SKM-1 (cell line): ENCODE measurements at regions not wholly inside any gene's neighbourhood (a gene's known extent, or its start where the extent isn't known, plus 50 kb on each side); places are given as distances from the start of the nearest gene placed in this dataset.
"Not testable (repeated sequence)": the region's sequence is repeated elsewhere in the genome, so short reads cannot be mapped to it uniquely, and the experiment has no call there.

Experiments used
- DNase-seq: peaks from one replicate; lab custom pipeline; 2025; ENCODE audit not compliant: unreplicated experiment; lab: John Stamatoyannopoulos, UW

DNA sequence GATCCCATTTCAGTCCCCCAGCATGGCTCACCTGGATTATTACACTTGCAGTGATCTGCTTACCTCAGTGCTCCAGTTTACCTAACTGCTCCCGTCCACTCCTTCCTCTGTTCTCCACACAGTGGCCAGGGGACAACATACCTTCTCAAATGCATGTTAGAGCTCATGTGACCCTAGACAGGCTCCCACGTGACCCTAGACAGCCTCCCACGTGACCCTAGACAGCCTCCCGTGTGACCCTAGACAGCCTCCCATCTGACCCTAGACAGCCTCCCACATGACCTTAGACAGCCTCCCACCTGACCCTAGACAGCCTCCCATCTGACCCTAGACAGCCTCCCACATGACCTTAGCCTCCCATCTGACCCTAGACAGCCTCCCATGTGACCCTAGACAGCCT is 226.0 kb upstream of the TMEM132C start:
- no peak for DNase-seq

DNA sequence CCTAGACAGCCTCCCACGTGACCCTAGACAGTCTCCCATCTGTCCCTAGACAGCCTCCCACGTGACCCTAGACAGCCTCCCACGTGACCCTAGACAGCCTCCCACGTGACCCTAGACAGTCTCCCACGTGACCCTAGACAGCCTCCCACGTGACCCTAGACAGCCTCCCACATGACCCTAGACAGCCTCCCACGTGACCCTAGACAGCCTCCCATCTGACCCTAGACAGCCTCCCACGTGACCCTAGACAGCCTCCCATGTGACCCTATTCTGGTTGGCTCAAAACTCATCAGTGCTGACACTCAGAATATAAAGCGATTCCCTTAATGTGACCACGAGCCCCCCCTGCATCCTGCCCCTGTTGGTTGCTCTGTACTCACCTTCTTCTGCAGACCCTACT is 224.7 kb upstream of the TMEM132C start:
- DNase-seq = not testable (repeated sequence)

DNA sequence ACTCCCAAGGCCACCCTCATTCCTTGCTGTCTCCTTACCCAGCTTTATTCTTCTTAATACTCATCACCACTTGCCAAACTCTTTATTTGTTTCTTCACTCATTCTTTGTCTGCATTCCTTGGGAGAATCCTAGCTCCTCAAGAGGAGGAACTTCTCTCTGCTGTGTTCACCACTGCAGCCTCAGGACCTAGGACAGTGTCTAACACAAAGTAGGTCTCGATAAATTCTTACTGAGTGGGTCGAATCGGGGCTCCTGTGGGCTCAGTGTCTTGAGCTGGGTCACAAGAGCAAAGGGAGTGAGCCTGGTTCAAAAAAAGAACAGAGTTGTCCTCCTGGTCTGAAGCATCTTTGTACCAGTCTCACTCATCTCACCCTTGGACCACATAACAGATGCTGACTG is 224.1 kb upstream of the TMEM132C start:
- DNase-seq = no peak

DNA sequence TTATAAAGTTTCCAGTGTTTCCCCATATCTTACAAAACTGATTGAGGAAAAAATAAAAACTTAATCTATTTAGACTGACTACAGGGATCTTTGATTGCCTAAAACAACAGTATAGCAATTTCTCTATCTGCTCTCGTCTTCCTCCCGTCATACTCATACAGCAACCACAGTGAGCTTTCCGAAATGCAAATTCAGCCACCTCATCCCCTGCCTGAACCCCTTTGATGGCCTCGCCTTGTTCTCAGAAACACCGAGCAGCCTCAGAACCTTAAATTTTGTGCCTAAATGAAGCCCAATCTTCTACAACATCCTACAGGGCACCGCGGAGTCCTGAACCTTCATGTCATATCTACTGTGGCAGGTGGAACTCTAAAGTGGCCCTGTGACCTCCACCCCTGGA is 223.7 kb upstream of the TMEM132C start:
- DNase-seq = no peak

DNA sequence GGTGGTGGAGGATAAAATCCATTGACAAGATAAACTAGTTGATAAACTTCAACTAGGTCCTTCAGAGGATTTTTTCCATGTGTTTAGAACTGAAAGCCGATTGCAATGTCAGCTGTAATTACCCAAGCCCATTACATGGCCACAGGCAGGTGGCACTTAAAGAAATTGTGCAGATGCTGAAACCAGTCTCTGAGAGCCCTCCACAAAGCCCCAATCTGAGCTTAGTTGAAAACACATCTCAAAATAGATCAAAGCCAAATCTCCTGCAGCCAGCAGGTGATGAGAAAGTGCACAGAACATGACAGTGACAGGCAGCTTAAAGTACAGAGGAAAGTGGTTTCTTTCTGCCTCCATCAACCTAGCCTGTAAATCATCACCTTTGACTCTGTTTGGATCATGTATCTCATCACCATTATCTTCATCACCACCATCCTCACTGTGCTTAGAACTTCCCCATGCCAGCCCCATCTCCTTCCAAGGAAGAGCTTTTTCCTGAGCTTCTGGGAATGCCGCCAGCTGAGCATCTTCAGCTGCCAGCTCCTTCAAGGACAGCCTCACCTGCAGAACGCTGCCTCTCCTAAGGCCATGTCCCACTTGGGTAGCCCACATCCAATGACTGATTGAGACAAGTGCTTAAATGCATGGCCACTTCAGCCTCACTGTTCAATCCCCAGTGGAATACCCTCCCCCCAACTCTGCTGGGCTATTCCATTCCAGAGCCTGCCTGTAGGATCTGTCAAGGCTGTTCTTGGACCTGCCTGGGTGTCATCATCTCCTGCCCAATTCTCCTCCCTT is 219.5 kb upstream of the TMEM132C start:
- no peak for DNase-seq

DNA sequence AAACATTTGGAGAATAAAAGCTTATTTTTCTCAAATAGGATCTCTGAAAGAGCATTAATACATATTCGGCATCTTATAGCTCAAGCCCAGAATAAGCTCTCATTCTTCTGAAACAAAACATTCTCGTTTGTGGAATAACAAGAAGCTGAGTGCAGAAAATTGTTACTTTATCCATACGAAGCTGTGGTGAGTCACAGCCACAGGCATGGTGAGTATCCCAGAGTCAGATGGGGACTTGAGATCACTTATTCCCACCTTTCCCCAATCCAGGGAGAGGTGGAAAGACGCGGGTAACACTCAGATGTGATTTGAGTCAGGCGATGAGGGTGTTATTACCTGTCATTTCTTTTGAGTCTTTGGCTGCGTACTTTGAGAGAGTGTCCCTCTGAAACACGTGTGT is 214.6 kb upstream of the TMEM132C start:
- no peak for DNase-seq

DNA sequence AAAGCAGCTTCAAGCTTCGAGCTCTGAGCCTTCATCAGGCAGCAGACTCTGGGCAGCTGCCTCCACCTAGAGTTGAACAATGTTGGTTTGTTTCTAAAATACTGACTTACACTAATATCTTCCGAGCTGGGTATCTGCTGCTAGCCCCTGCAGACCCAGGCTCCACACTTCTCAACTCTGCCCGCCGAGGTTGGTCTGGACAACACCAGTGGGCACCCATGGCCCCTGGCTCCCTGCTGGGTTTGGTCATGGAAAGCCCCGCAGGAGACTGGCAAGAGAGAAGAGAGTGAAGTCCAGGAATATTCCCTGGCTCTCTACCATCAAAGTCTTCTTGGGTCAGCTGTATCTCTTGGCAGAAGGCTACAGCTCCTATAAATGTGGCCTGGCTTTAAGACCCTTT is 214.2 kb upstream of the TMEM132C start:
- no peak for DNase-seq

DNA sequence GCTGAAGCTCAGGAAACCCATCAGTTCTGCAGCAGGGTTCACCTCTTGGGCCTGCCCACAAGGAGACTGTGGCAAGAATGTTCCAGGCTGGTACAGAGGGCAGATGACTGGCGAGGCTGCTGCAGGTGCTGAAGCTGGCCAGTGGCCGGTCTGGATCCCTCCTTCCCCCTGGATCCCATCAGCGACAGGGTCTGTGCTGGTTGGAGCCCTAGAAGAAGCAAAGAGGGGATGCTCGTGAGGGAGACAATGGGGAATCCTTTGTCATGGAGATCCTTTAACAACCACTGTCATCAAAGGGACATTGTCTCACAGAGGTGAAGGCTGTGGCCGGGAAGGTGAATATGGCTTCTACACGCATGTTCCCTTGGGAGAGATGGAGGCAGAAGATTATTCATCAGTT is 211.4 kb upstream of the TMEM132C start:
- DNase-seq = no peak

DNA sequence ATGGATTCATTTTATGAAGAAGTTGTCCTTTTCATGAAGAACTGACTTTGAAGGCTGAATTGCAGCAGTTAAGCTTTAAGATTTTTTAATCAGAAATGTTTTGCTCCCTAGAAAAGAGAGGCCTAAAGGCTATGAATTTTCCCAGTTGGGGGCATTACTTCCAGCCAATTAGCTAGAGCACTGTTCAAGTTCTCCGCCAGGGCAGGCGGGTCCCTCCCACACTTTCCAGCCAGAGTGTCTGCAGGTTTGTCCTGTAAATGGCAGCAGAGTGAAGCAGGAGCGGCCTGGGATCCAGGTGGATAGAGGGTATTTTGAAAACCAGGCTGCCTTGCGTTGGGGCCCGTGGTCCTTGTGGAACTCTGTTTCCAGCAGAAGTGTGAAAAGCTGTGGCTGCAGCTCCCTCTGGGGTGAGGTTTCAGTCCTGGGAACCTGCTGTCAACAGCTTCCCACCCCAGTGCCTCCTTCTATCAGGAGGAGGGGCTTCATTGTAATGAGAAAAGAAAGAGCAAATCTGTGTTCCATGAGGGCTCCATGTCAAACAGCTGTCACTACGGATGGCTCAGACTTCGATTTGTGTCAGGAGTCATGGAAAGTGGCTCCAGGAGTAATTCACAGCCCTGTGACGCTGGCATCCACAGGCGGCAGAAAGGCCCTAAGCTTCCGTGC is 210.7 kb upstream of the TMEM132C start:
- no peak for DNase-seq

DNA sequence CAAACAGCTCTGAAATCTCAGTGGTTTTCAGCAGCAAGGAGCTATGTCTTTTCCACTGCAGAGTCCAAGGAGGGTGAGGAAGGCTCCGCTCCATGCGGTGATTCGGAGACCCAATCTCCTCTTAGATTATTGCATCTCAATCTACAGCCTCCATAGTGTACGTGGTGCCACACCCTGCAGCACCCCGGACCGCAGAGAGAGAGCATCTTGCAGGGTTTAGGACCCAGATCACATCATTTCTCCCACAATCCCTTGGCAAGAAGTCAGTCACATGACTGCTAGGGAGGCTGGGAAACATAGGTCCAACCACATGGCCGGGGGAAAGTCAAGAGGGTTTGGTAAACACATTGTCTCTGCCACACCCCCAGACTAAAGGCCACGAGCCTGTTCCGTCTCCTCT is 209.4 kb upstream of the TMEM132C start:
- no peak for DNase-seq

DNA sequence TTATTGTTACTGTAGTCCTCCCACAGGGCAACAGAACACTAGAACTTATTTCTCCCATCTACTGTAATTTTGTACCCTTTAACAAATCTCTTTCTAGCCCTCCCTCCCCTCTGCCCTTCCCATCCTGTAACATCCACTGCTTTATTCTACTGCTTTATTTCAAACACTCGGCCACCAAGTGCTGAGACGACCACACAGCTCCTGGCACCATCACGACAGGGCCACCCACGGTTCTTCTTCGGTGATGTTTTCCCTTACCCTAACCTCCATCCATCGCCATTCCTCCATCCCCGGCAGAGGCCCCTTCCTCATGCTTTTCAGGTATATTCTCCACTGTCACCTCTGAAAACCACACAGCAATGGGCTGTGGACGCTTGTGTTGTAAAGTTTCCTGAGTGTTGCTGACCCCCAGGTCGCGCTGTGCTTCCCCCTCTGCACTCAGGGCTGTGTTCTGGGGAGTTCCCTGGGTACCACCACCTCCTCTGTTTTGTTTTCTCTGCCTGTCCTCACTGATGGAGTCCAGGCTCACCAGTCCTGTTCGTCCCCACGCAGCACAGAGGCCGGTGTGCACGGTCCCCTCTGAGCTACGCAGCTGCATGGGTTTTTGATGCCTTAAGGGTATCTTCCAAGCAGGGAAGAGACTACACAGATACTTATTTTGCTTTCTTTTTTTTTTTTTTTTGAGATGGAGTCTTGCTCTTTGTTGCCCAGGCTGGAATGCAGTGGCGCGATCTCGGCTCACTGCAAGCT is 207.2 kb upstream of the TMEM132C start:
- no peak for DNase-seq

DNA sequence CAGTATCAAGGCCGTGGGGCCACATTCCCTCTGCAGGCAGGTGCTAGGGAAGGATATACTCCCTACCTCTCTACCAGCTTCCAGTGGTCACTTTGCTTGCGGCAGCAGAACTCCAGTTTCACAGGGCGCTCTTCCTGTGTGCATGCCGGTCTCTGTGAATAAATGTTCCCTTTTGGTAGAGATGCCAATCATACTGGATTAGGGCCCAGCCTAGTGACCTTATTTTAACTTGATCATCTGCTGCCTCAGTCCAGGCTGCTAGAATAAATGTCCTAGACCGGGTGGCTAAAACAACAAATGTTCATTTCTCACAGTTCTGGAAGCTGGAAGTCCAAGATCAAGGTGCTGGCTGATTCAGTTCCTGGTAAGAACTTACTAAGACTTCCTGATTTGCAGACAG is 198.8 kb upstream of the TMEM132C start:
- DNase-seq = no peak

DNA sequence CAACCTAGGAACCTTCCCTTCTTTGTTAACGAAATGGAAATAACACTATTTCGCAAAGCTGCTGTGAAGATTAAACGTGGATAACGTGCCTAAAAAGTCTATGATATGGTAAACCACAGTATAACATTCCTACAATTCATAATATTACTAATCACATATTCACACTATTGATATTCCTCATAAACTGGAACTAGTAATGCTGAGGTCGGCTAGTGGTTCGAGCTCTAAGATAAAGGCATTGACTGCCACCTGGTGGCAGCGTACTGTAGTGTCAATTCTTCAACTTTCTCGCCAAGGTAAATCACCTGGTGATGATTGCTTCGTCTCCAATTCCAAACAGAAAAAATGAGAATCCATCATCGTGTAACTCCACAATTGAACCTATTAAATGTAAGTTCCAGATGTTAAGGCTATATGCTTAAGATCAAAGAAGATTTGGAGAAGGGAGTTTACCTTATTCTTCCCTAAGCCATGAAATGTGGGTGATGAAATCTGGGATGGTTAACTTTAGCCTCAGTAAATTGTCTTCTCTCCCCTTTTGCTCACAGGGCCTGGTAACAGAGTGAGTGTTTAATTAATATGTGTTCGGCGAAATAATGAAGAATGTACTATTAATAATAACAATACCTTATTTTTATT is 197.5 kb upstream of the TMEM132C start:
- DNase-seq = peak; percentile 0

DNA sequence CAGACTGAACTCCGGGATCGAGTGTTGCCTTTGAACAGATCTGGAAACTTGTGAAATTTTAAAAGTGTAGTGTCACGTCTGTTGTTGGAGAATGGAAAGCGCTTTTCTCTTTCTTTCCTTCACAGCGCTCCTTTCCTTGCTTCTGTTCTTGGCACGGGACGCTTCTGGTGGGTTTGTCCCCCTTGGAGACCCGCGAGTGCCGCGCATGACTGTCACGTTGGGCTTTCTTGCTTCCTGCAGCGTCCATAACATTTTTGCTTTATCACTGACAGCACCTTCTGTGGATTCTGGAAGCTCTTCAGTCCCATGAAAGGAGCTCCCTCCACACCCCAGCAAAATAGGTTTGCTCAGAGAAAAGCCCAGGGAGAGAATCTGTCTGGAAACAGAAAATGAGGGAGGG is 193.0 kb upstream of the TMEM132C start:
- no peak for DNase-seq

DNA sequence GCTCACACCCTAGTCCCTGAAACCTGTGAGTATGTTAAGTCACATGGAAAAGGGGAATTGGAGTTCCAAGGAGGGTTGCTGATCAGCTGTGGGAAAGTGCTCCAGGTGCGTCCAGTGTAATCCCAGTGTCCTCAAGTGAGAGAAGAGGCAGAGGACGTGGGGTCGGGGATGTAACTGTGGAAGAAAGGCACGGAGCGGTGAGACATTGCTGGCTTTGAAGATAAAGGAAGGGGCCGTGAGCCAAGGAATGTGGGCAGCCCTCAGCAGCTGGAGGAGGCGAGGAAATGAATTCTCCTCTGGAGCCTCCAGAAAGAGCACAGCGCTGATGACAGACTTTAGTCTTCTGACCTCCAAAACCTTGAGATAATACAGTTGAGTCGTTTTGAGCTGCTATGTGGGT is 191.6 kb upstream of the TMEM132C start:
- DNase-seq = no peak

DNA sequence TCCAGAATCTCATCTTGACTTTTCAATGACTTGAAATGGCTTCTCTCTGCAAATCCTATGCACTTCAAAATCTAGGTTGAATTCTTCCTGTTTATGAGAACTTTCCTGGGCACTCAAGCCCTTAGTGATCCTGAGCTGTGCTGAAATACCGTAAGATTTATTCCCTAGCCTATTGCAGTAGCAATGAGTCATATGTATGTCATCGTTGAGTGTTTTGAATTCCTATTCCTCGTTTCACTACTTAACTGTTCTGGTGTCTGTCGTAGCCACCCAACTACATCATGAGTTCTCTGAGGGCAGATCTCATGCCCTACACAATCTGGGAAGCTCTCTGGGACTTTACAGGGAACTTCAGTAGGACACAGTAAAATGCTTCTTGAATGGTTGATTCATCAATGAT is 190.8 kb upstream of the TMEM132C start:
- DNase-seq = no peak

DNA sequence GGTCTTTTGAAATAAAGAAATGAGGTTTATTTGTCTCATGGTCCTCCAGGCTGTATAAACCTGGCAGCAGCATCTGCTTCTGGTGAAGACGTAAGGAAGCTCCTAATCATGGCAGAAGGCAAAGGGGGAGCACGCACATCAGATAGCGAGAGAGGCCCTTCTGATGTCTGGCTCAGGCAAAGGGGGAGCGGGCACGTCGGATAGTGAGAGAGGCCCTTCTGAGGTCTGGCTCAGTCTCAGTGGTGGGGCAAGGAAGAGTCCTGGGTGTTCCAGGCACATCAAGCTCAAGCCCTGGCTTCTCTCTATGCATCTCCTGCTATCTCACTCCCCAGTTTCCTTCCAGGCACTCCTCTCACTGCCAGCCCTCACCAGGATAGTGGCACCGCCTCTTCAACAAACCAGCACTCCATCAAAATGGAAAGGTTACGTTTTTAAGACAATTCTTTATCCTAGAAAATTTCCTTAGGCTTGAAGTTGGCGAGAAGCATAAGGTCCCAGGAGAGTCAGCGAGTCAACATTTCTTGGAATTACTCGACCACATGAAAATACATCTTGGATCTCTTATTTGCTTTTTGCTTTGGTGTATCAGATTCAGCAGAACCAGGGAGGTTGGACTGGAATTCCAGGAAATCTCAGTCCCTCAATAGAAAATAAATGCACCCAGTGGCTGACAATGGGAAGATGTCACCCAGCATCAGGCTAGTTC is 189.6 kb upstream of the TMEM132C start:
- no peak for DNase-seq

DNA sequence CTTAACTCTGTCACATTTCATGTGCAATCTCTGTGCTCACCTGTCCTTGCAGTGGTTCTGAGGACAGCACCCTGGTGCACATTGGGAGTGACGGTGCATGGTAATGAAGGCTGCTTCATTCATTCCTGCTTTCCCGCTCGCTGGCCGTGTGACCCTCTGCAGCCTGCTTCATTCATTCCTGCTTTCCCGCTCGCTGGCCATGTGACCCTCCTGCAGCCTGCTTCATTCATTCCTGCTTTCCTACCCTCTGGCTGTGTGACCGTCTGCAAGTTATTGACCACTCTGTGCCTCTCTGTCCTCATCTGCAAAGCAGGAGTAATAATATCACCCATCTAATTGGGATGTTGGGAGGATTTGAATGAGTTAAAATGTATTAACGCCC is 189.1 kb upstream of the TMEM132C start:
- no peak for DNase-seq

DNA sequence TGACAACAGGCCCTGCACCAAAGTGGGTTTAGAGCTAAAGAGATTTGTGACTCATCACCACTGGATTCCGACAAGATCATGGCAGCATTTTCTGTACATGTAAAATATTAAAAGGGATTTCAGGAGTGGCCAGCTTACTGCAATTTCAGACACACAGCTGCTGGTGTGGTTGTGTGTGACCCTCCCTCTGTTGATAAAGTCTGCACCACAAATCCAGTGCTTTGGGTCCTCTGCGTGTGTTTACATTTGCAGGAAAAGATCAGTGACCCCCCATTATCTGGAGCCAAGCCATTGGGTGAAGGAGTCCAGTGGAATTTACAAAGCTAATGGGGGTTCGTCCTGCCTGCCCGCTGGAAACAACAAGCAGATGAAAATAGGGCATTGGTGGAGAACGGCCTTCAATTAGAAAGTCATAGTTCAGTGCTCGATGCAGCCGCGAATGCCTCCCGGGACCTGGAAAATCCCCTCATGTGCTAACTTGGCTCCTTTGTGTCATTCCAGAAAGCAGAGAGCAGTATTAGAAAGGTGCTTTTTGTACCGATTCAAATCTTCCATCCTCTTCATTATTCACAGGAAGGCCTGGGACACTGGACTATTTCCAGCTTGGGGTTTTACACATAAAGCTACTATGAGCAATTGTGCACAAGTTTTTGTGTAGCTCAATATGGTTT is 188.5 kb upstream of the TMEM132C start:
- DNase-seq = no peak

DNA sequence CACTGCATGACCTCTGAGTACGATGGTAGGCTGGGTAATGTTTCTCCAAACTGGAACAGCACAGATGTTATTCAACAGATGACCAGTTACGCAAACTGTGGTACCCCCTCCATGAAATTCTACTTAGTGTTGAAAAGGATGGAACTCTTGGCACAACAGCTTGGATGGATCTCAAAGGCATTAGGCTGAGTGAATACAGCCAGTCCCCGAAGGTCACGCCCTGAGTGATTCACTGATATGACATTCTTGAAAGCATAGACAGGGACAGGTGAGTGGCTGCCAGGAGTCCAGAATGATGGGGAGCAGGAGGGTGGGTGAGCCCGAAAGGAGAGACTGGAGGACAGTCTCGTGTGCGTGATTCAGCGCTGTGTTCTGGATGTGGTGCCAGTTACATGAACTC is 187.5 kb upstream of the TMEM132C start:
- no peak for DNase-seq
